ENCODE measurements at regions not wholly inside any gene's neighbourhood (a gene's known extent, or its start where the extent isn't known, plus 50 kb on each side); places are given as distances from the start of the nearest gene placed in this dataset.

GRCh38 chr12:127962303-127962702 is 304.7 kb upstream of the TMEM132C start:
- TF ChIP-seq, protein P1, sequence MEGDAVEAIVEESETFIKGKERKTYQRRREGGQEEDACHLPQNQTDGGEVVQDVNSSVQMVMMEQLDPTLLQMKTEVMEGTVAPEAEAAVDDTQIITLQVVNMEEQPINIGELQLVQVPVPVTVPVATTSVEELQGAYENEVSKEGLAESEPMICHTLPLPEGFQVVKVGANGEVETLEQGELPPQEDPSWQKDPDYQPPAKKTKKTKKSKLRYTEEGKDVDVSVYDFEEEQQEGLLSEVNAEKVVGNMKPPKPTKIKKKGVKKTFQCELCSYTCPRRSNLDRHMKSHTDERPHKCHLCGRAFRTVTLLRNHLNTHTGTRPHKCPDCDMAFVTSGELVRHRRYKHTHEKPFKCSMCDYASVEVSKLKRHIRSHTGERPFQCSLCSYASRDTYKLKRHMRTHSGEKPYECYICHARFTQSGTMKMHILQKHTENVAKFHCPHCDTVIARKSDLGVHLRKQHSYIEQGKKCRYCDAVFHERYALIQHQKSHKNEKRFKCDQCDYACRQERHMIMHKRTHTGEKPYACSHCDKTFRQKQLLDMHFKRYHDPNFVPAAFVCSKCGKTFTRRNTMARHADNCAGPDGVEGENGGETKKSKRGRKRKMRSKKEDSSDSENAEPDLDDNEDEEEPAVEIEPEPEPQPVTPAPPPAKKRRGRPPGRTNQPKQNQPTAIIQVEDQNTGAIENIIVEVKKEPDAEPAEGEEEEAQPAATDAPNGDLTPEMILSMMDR (IDR thresholded peaks at IDR 0.05; ENCODE audit: poor library complexity, severe bottlenecking), result no peak
- no peak for TF ChIP-seq POLR2AphosphoS5 (IDR thresholded peaks at IDR 0.05)
- no peak for TF ChIP-seq SMC3 (conservative IDR thresholded peaks at IDR 0.05; ENCODE audit: poor library complexity)
- no peak for TF ChIP-seq EP300 (conservative IDR thresholded peaks at IDR 0.05; ENCODE audit: poor library complexity, severe bottlenecking)
- TF ChIP-seq EZH2 (IDR thresholded peaks at IDR 0.05; ENCODE audit: borderline replicate concordance, insufficient read depth, low read length, poor library complexity, severe bottlenecking), result no peak
- TF ChIP-seq RAD21 (conservative IDR thresholded peaks at IDR 0.05), result no peak
- TF ChIP-seq TAF1 (IDR thresholded peaks at IDR 0.05; ENCODE audit: low read depth), result no peak
- TF ChIP-seq, protein P2, sequence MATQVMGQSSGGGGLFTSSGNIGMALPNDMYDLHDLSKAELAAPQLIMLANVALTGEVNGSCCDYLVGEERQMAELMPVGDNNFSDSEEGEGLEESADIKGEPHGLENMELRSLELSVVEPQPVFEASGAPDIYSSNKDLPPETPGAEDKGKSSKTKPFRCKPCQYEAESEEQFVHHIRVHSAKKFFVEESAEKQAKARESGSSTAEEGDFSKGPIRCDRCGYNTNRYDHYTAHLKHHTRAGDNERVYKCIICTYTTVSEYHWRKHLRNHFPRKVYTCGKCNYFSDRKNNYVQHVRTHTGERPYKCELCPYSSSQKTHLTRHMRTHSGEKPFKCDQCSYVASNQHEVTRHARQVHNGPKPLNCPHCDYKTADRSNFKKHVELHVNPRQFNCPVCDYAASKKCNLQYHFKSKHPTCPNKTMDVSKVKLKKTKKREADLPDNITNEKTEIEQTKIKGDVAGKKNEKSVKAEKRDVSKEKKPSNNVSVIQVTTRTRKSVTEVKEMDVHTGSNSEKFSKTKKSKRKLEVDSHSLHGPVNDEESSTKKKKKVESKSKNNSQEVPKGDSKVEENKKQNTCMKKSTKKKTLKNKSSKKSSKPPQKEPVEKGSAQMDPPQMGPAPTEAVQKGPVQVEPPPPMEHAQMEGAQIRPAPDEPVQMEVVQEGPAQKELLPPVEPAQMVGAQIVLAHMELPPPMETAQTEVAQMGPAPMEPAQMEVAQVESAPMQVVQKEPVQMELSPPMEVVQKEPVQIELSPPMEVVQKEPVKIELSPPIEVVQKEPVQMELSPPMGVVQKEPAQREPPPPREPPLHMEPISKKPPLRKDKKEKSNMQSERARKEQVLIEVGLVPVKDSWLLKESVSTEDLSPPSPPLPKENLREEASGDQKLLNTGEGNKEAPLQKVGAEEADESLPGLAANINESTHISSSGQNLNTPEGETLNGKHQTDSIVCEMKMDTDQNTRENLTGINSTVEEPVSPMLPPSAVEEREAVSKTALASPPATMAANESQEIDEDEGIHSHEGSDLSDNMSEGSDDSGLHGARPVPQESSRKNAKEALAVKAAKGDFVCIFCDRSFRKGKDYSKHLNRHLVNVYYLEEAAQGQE (IDR thresholded peaks at IDR 0.05; ENCODE audit: borderline replicate concordance), result no peak
- TF ChIP-seq MXI1 (conservative IDR thresholded peaks at IDR 0.05; ENCODE audit: poor library complexity, severe bottlenecking), result no peak
